HCT116 (cell line): ENCODE measurements at regions not wholly inside any gene's neighbourhood (a gene's known extent, or its start where the extent isn't known, plus 50 kb on each side); places are given as distances from the start of the nearest gene placed in this dataset.

Source experiments
- ATAC-seq: fragments of 200-7000 bp; cut with Tn5 transposase; 2 replicates; pipeline ENCODE4 v1.9.1; 2020; ENCODE audit warnings: mild to moderate bottlenecking, moderate library complexity
- BruUV-seq: library from RNA; stranded (reverse); fragments of 400-500 nt; replicated peaks from 2 replicates; lab custom pipeline; 2021; lab: Mats Ljungman, UMichigan
- CTCF ChIA-PET: fragments of 300-600 bp; sonication (Branson Sonifier 250); formaldehyde crosslinking; loops from one replicate; lab custom pipeline; 2021; ENCODE audit warnings: antibody characterized with exemption; lab: Charles Lee
- POLR2A ChIA-PET: fragments of 300-600, 350-600 bp; sonication (Branson Sonifier 250); formaldehyde crosslinking; loops from one replicate; lab custom pipeline; 2021; ENCODE audit warnings: antibody characterized with exemption; lab: Charles Lee
- RAD21 ChIA-PET, 2 experiments: fragments of 300-600 bp; sonication (Branson Sonifier 250); formaldehyde crosslinking; loops; one replicate each; lab custom pipeline; 2023; ENCODE audit warnings: low total read pairs in 2 of 2; ENCODE audit not compliant: uncharacterized antibody in 2 of 2, unreplicated experiment in 2 of 2, low non-redundant PET in 1 of 2; lab: Charles Lee
- DNase-seq: peaks from one replicate; pipeline ENCODE4 v3.0.0-alpha.2; 2010; ENCODE audit warnings: low read depth, low spot score
- H2AFZ ChIP-seq: fragments of 200-600 bp; shearing (Covaris generic), sonication (generic); 2 replicates; pipeline ENCODE4 v1.6.1; 2017; ENCODE audit warnings: low read depth, mixed run types, mixed read lengths, antibody characterized with exemption, low read length; ENCODE audit not compliant: poor library complexity, severe bottlenecking
- H3K27ac ChIP-seq: 2 replicates; pipeline ENCODE4 v1.5.1; 2012; ENCODE audit warnings: low read depth, low read length
- H3K27me3 ChIP-seq: fragments of 200-600 bp; sonication (generic); 2 replicates; pipeline ENCODE4 v1.6.1; 2016; ENCODE audit warnings: mixed run types, low read length, mixed read lengths; ENCODE audit not compliant: insufficient read depth
- H3K36me3 ChIP-seq, 2 experiments: fragments of 200-500 bp in 1 of 2; fragments of 200-600 bp in 1 of 2; sonication (Bioruptor generic) in 1 of 2; sonication (generic) in 1 of 2; 2 replicates each; pipeline versions ENCODE4 v1.5.1 to v1.6.1; 2014 to 2016; ENCODE audit warnings: low read length in 2 of 2, inconsistent platforms in 1 of 2, mixed read lengths in 1 of 2, mixed run types in 1 of 2; ENCODE audit not compliant: insufficient read depth in 2 of 2, control insufficient read depth in 1 of 2
- H3K4me1 ChIP-seq, 2 experiments: fragments of 200-600 bp in 1 of 2; sonication (generic) in 1 of 2; 2 replicates each; pipeline versions ENCODE4 v1.5.1 to v1.6.1; 2012 to 2017; ENCODE audit warnings: low read length in 2 of 2, inconsistent platforms in 1 of 2, mild to moderate bottlenecking in 1 of 2, mixed read lengths in 1 of 2, mixed run types in 1 of 2, moderate library complexity in 1 of 2; ENCODE audit not compliant: insufficient read depth in 2 of 2, control insufficient read depth in 1 of 2
- H3K4me2 ChIP-seq: fragments of 200-600 bp; sonication (generic); 2 replicates; pipeline ENCODE4 v1.6.1; 2017; ENCODE audit warnings: mixed run types, low read length, mixed read lengths
- H3K4me3 ChIP-seq, 2 experiments: fragments of 200-600 bp in 1 of 2; sonication (generic) in 1 of 2; replicated peaks in 1 of 2; 2 replicates each; pipeline ENCODE4 v1.5.1; 2011 to 2016; ENCODE audit warnings: low read length in 2 of 2, control low read depth in 1 of 2, low read depth in 1 of 2, mild to moderate bottlenecking in 1 of 2, mixed read lengths in 1 of 2, mixed run types in 1 of 2
- H3K79me2 ChIP-seq: fragments of 200-600 bp; sonication (generic); 2 replicates; pipeline ENCODE4 v1.6.1; 2017; ENCODE audit warnings: mild to moderate bottlenecking, mixed run types, low read length, moderate library complexity, mixed read lengths; ENCODE audit not compliant: insufficient read depth
- H3K9ac ChIP-seq: fragments of 200-600 bp; sonication (generic); 2 replicates; pipeline ENCODE4 v1.6.1; 2016; ENCODE audit warnings: low read length, mixed read lengths
- H3K9me2 ChIP-seq: fragments of 200-600 bp; sonication (generic), shearing (Covaris generic); 2 replicates; pipeline ENCODE4 v1.6.1; 2017; ENCODE audit warnings: mixed run types, mild to moderate bottlenecking, moderate library complexity; ENCODE audit not compliant: insufficient read depth
- H3K9me3 ChIP-seq, 2 experiments: fragments of 200-500 bp in 1 of 2; fragments of 200-600 bp in 1 of 2; sonication (Bioruptor generic) in 1 of 2; sonication (generic) in 1 of 2; 2 replicates each; pipeline ENCODE4 v1.6.1; 2014 to 2017; ENCODE audit warnings: low read length in 2 of 2, mixed read lengths in 2 of 2, inconsistent platforms in 1 of 2, low read depth in 1 of 2, mild to moderate bottlenecking in 1 of 2, mixed run types in 1 of 2, moderate library complexity in 1 of 2; ENCODE audit not compliant: control insufficient read depth in 1 of 2, insufficient read depth in 1 of 2
- H4K20me1 ChIP-seq: fragments of 200-600 bp; sonication (generic), shearing (Covaris generic); 2 replicates; pipeline ENCODE4 v1.6.1; 2017; ENCODE audit warnings: mixed run types, mild to moderate bottlenecking, moderate library complexity; ENCODE audit not compliant: insufficient read depth
- ATF3 ChIP-seq: IDR thresholded peaks from 2 replicates; pipeline ENCODE4 v1.6.1; 2012
- CTCF ChIP-seq, 3 experiments: fragments of 200-600 bp in 1 of 3; sonication (generic) in 1 of 3; IDR thresholded peaks in 2 of 3; conservative IDR thresholded peaks in 1 of 3; 2 replicates each; pipeline ENCODE4 v1.5.1; 2012 to 2017; ENCODE audit warnings: low read depth in 2 of 3, low read length in 2 of 3, antibody characterized with exemption in 1 of 3, borderline replicate concordance in 1 of 3, control low read depth in 1 of 3, mild to moderate bottlenecking in 1 of 3, mixed read lengths in 1 of 3, mixed run types in 1 of 3, moderate library complexity in 1 of 3; ENCODE audit not compliant: insufficient read depth in 1 of 3
- EGR1 ChIP-seq: IDR thresholded peaks from 2 replicates; pipeline ENCODE4 v1.6.1; 2012; ENCODE audit warnings: low read depth
- ELF1 ChIP-seq: IDR thresholded peaks from 2 replicates; pipeline ENCODE4 v1.6.1; 2012; ENCODE audit warnings: low read depth, borderline replicate concordance
- EZH2phosphoT487 ChIP-seq: fragments of 200-600 bp; IDR thresholded peaks from 2 replicates; pipeline ENCODE4 v1.6.1; 2018; ENCODE audit warnings: antibody characterized with exemption, borderline replicate concordance
- JUND ChIP-seq: IDR thresholded peaks from 2 replicates; pipeline ENCODE4 v1.6.1; 2012
- MAX ChIP-seq: IDR thresholded peaks from 2 replicates; pipeline ENCODE4 v1.6.1; 2012
- POLR2A ChIP-seq: IDR thresholded peaks from 2 replicates; pipeline ENCODE4 v1.7.0; 2011; ENCODE audit warnings: borderline replicate concordance; ENCODE audit not compliant: insufficient read depth, insufficient read length; ENCODE audit errors: extremely low read depth
- RAD21 ChIP-seq: IDR thresholded peaks from 2 replicates; pipeline ENCODE4 v1.6.1; 2012; ENCODE audit warnings: low read depth, mild to moderate bottlenecking
- REST ChIP-seq: IDR thresholded peaks from 2 replicates; pipeline ENCODE4 v1.6.1; 2012; ENCODE audit warnings: low read depth
- SIN3A ChIP-seq: IDR thresholded peaks from 2 replicates; pipeline ENCODE4 v1.6.1; 2012; ENCODE audit warnings: low read depth
- SRF ChIP-seq: IDR thresholded peaks from 2 replicates; pipeline ENCODE4 v1.6.1; 2012; ENCODE audit warnings: low read depth
- YY1 ChIP-seq: IDR thresholded peaks from 2 replicates; pipeline ENCODE4 v1.6.1; 2011; ENCODE audit warnings: low read length, low read depth, moderate library complexity, mild to moderate bottlenecking; ENCODE audit not compliant: insufficient replicate concordance; ENCODE audit errors: extremely low read depth
- intact Hi-C: fragments of 100-400 bp; cut with micrococcal nuclease; formaldehyde crosslinking; loops from 2 replicates; pipeline ENCODE4 v1.10.0; 2022

- Histone ChIP-seq H3K36me3 (no peaks in the 10 kb centered on the region), H4K20me1 (no peaks in the 10 kb centered on the region), H3K9me2 (no peaks in the 10 kb centered on the region), H3K9me3 (no peaks in the 10 kb centered on the region), H3K27me3 (no peaks in the 10 kb centered on the region), H3K9ac (no peak overlapping the region), H3K79me2 (no peaks in the 10 kb centered on the region), H2AFZ (no peak overlapping the region), H3K4me2 (no peak overlapping the region), H3K27ac (no peak overlapping the region), H3K4me1 (no peaks in the 10 kb centered on the region), H3K4me3 (no peak overlapping the region)
- no peak for DNase-seq
- BruUV-seq, result no TSS peak
- ChIA-PET RAD21 (no interaction called here), CTCF (no interaction called here), POLR2A (no interaction called here)
- intact Hi-C loops, result no loop called here
- TF ChIP-seq EZH2phosphoT487, result no peak
- TF ChIP-seq EGR1, result no peak
- ATAC-seq, result no peak
Observed at GRCh38 chr7:93015101-93015778, 102.5 kb downstream of the SAMD9 start.

GRCh38 chr7:93014410-93014809 lies 103.4 kb downstream of the SAMD9 start:
- H3K9me3 ChIP-seq, result no peaks in the 10 kb centered on the region
- CTCF ChIA-PET, result no interaction called here
- no peaks in the 10 kb centered on the region for H3K36me3 ChIP-seq
- no peak overlapping the region for H3K27ac ChIP-seq
- POLR2A ChIA-PET, result no interaction called here
- H3K27me3 ChIP-seq, result no peaks in the 10 kb centered on the region
- no peaks in the 10 kb centered on the region for H4K20me1 ChIP-seq
- intact Hi-C loops, result no loop called here
- H3K9me2 ChIP-seq, result no peaks in the 10 kb centered on the region
- RAD21 ChIA-PET, result no interaction called here
- H3K79me2 ChIP-seq, result no peaks in the 10 kb centered on the region
- H3K4me3 ChIP-seq, result no peak overlapping the region
- no peak overlapping the region for H3K9ac ChIP-seq
- no peaks in the 10 kb centered on the region for H3K4me1 ChIP-seq
- no peak for DNase-seq
- H3K4me2 ChIP-seq, result no peak overlapping the region
- no peak overlapping the region for H2AFZ ChIP-seq
- no TSS peak for BruUV-seq
- no peak for ATAC-seq
- no peak for TF ChIP-seq MAX
- TF ChIP-seq JUND, result no peak
- no peak for TF ChIP-seq ATF3
- no peak for TF ChIP-seq EZH2phosphoT487
- no peak for TF ChIP-seq SRF
- TF ChIP-seq RAD21, result no peak
- TF ChIP-seq ELF1, result no peak
- TF ChIP-seq POLR2A, result no peak
- no peak for TF ChIP-seq CTCF (IDR thresholded peaks at IDR 0.05 in 2 of 3, conservative IDR thresholded peaks at IDR 0.05 in 1 of 3; ENCODE audit: borderline replicate concordance in 1 of 3, insufficient read depth in 1 of 3, low read depth in 2 of 3, low read length in 2 of 3)
- no peak for TF ChIP-seq SIN3A
- TF ChIP-seq REST, result no peak
- TF ChIP-seq YY1, result no peak
